MM.1S (cell line): ENCODE measurements at regions not wholly inside any gene's neighbourhood (a gene's known extent, or its start where the extent isn't known, plus 50 kb on each side); places are given as distances from the start of the nearest gene placed in this dataset.

Source experiments
- DNase-seq: peaks from one replicate; pipeline ENCODE4 v3.0.0-alpha.2; 2015
- H2AFZ ChIP-seq: fragments of 300-600 bp; sonication (generic); 2 replicates; pipeline ENCODE4 v1.6.0; 2016; ENCODE audit warnings: antibody characterized with exemption, low read length
- H3F3A ChIP-seq: fragments of 300-600 bp; sonication (generic); 2 replicates; pipeline ENCODE4 v1.6.1; 2016; ENCODE audit warnings: mild to moderate bottlenecking, antibody characterized with exemption, low read length, moderate library complexity, mixed read lengths; ENCODE audit not compliant: insufficient read depth
- H3K27ac ChIP-seq: fragments of 300-600 bp; sonication (generic); 2 replicates; pipeline ENCODE4 v1.5.1; 2016; ENCODE audit warnings: mild to moderate bottlenecking, low read length
- H3K27me3 ChIP-seq: fragments of 300-600 bp; sonication (generic); replicated peaks from 2 replicates; pipeline ENCODE4 v1.6.0; 2016; ENCODE audit warnings: low read length; ENCODE audit not compliant: insufficient read depth
- H3K36me3 ChIP-seq: fragments of 300-600 bp; sonication (generic); replicated peaks from 2 replicates; pipeline ENCODE4 v1.6.1; 2016; ENCODE audit warnings: mild to moderate bottlenecking, low read length, mixed read lengths; ENCODE audit not compliant: insufficient read depth
- H3K4me1 ChIP-seq: fragments of 300-600 bp; sonication (generic); 2 replicates; pipeline ENCODE4 v1.6.1; 2016; ENCODE audit warnings: low read length, mixed read lengths
- H3K4me2 ChIP-seq: fragments of 300-600 bp; sonication (generic); 2 replicates; pipeline ENCODE4 v1.6.0; 2016; ENCODE audit warnings: low read depth, low read length
- H3K4me3 ChIP-seq: fragments of 300-600 bp; sonication (generic); 2 replicates; pipeline ENCODE4 v1.5.1; 2016; ENCODE audit warnings: low read length, mixed read lengths
- H3K79me2 ChIP-seq: fragments of 300-600 bp; sonication (generic); 2 replicates; pipeline ENCODE4 v1.6.1; 2016; ENCODE audit warnings: mixed run types, low read length, mixed read lengths
- H3K9ac ChIP-seq: fragments of 300-600 bp; sonication (generic); 2 replicates; pipeline ENCODE4 v1.6.1; 2016; ENCODE audit warnings: low read length, mixed read lengths
- H3K9me2 ChIP-seq: fragments of 300-600 bp; sonication (generic); replicated peaks from 2 replicates; pipeline ENCODE4 v1.6.1; 2016; ENCODE audit warnings: mild to moderate bottlenecking, low read length, mixed read lengths; ENCODE audit not compliant: insufficient read depth
- H3K9me3 ChIP-seq: fragments of 300-600 bp; sonication (generic); replicated peaks from 2 replicates; pipeline ENCODE4 v1.6.1; 2016; ENCODE audit warnings: mild to moderate bottlenecking, low read length, mixed read lengths; ENCODE audit not compliant: insufficient read depth
- H4K20me1 ChIP-seq: fragments of 300-600 bp; sonication (generic); 2 replicates; pipeline ENCODE4 v1.6.1; 2016; ENCODE audit warnings: mild to moderate bottlenecking, low read length, moderate library complexity, mixed read lengths; ENCODE audit not compliant: insufficient read depth
- CTCF ChIP-seq: fragments of 300-600 bp; sonication (generic); IDR thresholded peaks from 2 replicates; pipeline ENCODE4 v1.5.1; 2016; ENCODE audit warnings: antibody characterized with exemption, low read length, mixed read lengths
- EZH2 ChIP-seq: fragments of 300-600 bp; sonication (generic); optimal IDR thresholded peaks from 2 replicates; pipeline ENCODE3; 2017; ENCODE audit warnings: low read depth, mild to moderate bottlenecking, antibody characterized with exemption, low read length, mixed read lengths
- EZH2phosphoT487 ChIP-seq: fragments of 300-600 bp; sonication (generic); IDR thresholded peaks from 2 replicates; pipeline ENCODE4 v1.6.1; 2018; ENCODE audit warnings: antibody characterized with exemption, low read length

- Histone ChIP-seq H3F3A (no peaks in the 10 kb centered on the region), H3K4me2 (no peak overlapping the region), H2AFZ (no peak overlapping the region), H4K20me1 (no peaks in the 10 kb centered on the region), H3K36me3 (no peaks in the 10 kb centered on the region), H3K27me3 (no peaks in the 10 kb centered on the region), H3K9ac (no peak overlapping the region), H3K4me3 (no peak overlapping the region), H3K4me1 (no peaks in the 10 kb centered on the region), H3K9me3 (no peaks in the 10 kb centered on the region), H3K27ac (no peak overlapping the region), H3K9me2 (no peaks in the 10 kb centered on the region), H3K79me2 (no peaks in the 10 kb centered on the region)
- no peak for TF ChIP-seq EZH2phosphoT487
- DNase-seq = no peak
Measured at GRCh38 chr3:187949093-187949820, 204.0 kb upstream of the BCL6 start.

- H3K27me3 ChIP-seq = no peaks in the 10 kb centered on the region
- no peak for DNase-seq
- H3K27ac ChIP-seq = no peak overlapping the region
- no peak overlapping the region for H3K4me3 ChIP-seq
- no peak for TF ChIP-seq EZH2
- no peak for TF ChIP-seq EZH2phosphoT487
- TF ChIP-seq CTCF = no peak
- no peaks in the 10 kb centered on the region for H3K79me2 ChIP-seq
- H3K4me2 ChIP-seq = no peak overlapping the region
- no peaks in the 10 kb centered on the region for H3K4me1 ChIP-seq
- H3F3A ChIP-seq = no peaks in the 10 kb centered on the region
- H4K20me1 ChIP-seq = no peaks in the 10 kb centered on the region
- no peaks in the 10 kb centered on the region for H3K9me2 ChIP-seq
- H3K9ac ChIP-seq = no peak overlapping the region
- no peaks in the 10 kb centered on the region for H3K36me3 ChIP-seq
- no peaks in the 10 kb centered on the region for H3K9me3 ChIP-seq
- H2AFZ ChIP-seq = no peak overlapping the region
Measured at GRCh38 chr3:187950671-187951070, 203.3 kb upstream of the LPP start.

GRCh38 chr3:187951452-187952190 lies 202.3 kb upstream of the LPP start:
- Histone ChIP-seq H3K4me2 (no peak overlapping the region), H3K9ac (no peak overlapping the region), H2AFZ (no peak overlapping the region), H3K27me3 (no peaks in the 10 kb centered on the region), H3K27ac (no peak overlapping the region), H3F3A (no peaks in the 10 kb centered on the region), H3K36me3 (no peaks in the 10 kb centered on the region), H3K79me2 (no peaks in the 10 kb centered on the region), H3K9me2 (no peaks in the 10 kb centered on the region), H4K20me1 (no peaks in the 10 kb centered on the region), H3K4me1 (no peaks in the 10 kb centered on the region), H3K9me3 (no peaks in the 10 kb centered on the region), H3K4me3 (no peak overlapping the region)
- TF ChIP-seq EZH2 = no peak
- TF ChIP-seq CTCF = no peak
- no peak for TF ChIP-seq EZH2phosphoT487
- DNase-seq = no peak

GRCh38 chr3:187952849-187953248 lies 201.1 kb upstream of the LPP start:
- Histone ChIP-seq H3K4me2 (no peak overlapping the region), H3K79me2 (no peaks in the 10 kb centered on the region), H3K4me1 (no peaks in the 10 kb centered on the region), H4K20me1 (no peaks in the 10 kb centered on the region), H3K9ac (no peak overlapping the region), H3K9me3 (no peaks in the 10 kb centered on the region), H2AFZ (no peak overlapping the region), H3K4me3 (no peak overlapping the region), H3K36me3 (no peaks in the 10 kb centered on the region), H3F3A (no peaks in the 10 kb centered on the region), H3K9me2 (no peaks in the 10 kb centered on the region), H3K27me3 (no peaks in the 10 kb centered on the region), H3K27ac (no peak overlapping the region)
- no peak for TF ChIP-seq EZH2
- no peak for TF ChIP-seq CTCF
- TF ChIP-seq EZH2phosphoT487 = no peak
- no peak for DNase-seq
